HG03432 (cell line): ENCODE measurements at regions not wholly inside any gene's neighbourhood (a gene's known extent, or its start where the extent isn't known, plus 50 kb on each side); places are given as distances from the start of the nearest gene placed in this dataset.

Experiments
- ATAC-seq: cut with Tn5 transposase; IDR thresholded peaks from one replicate; pipeline ENCODE4 v1.9.1; 2021; ENCODE audit warnings: mild to moderate bottlenecking, moderate library complexity; ENCODE audit not compliant: unreplicated experiment

- ATAC-seq: no peak
These were observed 911.9 kb upstream of the LRRN3 start for GRCh38 chr7:110179037-110179436.

GRCh38 chr7:110181768-110182167 is 909.2 kb upstream of the LRRN3 start:
- no peak for ATAC-seq

- no peak for ATAC-seq
These were observed 904.6 kb upstream of the LRRN3 start for GRCh38 chr7:110186334-110186733.

- no peak for ATAC-seq
These were observed 902.9 kb upstream of the LRRN3 start for GRCh38 chr7:110187877-110188554.

- no peak for ATAC-seq
These were observed 886.4 kb upstream of the LRRN3 start for GRCh38 chr7:110204527-110204926.

- ATAC-seq: no peak
These were observed 885.0 kb upstream of the LRRN3 start for GRCh38 chr7:110205899-110206298.

GRCh38 chr7:110209884-110210283 is 881.0 kb upstream of the LRRN3 start:
- no peak for ATAC-seq

GRCh38 chr7:110210941-110211608 is 879.9 kb upstream of the LRRN3 start:
- ATAC-seq: no peak

GRCh38 chr7:110224643-110225042 is 866.3 kb upstream of the LRRN3 start:
- no peak for ATAC-seq

- ATAC-seq: no peak
These were observed 844.8 kb upstream of the LRRN3 start for GRCh38 chr7:110246118-110246517.

GRCh38 chr7:110253093-110253492 is 837.8 kb upstream of the LRRN3 start:
- ATAC-seq: no peak

GRCh38 chr7:110257673-110258072 is 833.3 kb upstream of the LRRN3 start:
- ATAC-seq: no peak

- no peak for ATAC-seq
These were observed 828.7 kb upstream of the LRRN3 start for GRCh38 chr7:110262251-110262650.

- ATAC-seq: no peak
These were observed 826.6 kb upstream of the LRRN3 start for GRCh38 chr7:110264288-110264687.

GRCh38 chr7:110281362-110281761 is 809.6 kb upstream of the LRRN3 start:
- no peak for ATAC-seq

GRCh38 chr7:110283056-110283455 is 807.9 kb upstream of the LRRN3 start:
- ATAC-seq: no peak

GRCh38 chr7:110291430-110291829 is 799.5 kb upstream of the LRRN3 start:
- ATAC-seq: no peak

- no peak for ATAC-seq
These were observed 794.6 kb upstream of the LRRN3 start for GRCh38 chr7:110296321-110296720.

GRCh38 chr7:110307776-110308175 is 783.2 kb upstream of the LRRN3 start:
- no peak for ATAC-seq

- no peak for ATAC-seq
These were observed 782.1 kb upstream of the LRRN3 start for GRCh38 chr7:110308791-110309190.

GRCh38 chr7:110309941-110310340 is 781.0 kb upstream of the LRRN3 start:
- no peak for ATAC-seq

- no peak for ATAC-seq
These were observed 779.4 kb upstream of the LRRN3 start for GRCh38 chr7:110311556-110311955.
